SH-SY5Y (cell line): ENCODE measurements at regions not wholly inside any gene's neighbourhood (a gene's known extent, or its start where the extent isn't known, plus 50 kb on each side); places are given as distances from the start of the nearest gene placed in this dataset.

ENCODE experiments used
- GATA2 ChIP-seq: IDR thresholded peaks from 2 replicates; pipeline ENCODE4 v1.6.1; 2011; ENCODE audit warnings: mild to moderate bottlenecking, low read depth, low read length
- GATA3 ChIP-seq: IDR thresholded peaks from 2 replicates; pipeline ENCODE4 v1.6.1; 2011; ENCODE audit warnings: low read depth, mild to moderate bottlenecking, low read length, moderate library complexity

DNA sequence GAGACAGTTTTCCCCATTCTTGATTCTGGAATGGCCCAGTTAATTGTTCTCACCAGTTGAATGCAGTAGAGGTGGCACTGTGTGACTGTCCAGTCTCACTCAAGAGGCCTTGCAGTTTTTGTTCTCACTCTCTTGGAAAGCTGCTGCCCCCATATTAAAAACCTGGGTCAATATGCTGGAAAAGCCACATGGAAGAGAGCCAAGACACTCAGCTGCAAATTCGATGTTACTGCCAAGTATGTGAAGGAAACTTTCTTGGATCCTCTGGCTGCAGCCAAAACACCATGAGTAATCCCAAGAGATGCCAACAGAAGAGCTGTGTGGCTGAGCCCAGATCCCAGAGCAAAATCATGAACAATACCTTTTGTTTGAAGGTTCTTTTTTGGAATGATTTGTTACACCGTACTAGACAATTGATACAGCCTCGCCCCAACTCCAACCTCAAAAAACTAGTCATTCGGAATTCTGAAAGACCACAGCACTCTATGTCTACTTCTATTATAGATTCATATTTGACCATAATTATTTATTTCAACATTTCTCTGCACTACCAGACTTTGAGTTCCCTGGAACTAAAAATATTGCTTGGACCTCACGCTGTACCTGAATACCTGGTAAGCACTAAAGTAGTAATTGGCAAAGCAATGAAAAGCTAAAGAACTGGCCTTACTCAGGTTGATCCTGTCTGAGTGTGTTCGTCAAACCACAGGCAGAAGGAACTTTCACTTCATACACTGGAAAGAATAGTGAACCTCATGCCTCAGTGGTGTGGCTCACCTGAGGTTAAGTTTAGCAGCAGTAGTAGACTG is 378.8 kb downstream of the ETS1 start:
- TF ChIP-seq GATA3 (no peak), GATA2 (no peak)

DNA sequence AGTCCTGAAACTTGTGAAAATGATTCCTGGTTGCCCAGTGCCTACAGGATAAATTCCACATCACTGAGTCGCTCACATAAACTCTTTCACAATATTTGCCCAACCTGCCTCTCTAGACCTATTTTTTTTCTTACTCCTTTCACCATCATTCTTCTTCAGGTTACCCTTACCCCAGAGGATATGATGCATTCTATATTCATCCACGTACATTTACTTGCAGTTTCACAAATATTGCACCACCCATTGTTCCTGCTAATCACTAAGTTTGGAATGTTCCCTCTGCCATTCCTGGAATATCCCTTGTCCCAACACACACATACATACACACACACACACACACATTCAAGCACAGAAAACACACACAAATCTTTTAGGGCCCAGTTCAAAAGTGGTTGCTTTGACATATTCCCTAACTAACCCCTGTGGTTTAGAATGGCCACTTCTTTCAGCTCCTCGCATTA is 379.5 kb downstream of the ETS1 start:
- no peak for TF ChIP-seq GATA3
- no peak for TF ChIP-seq GATA2

DNA sequence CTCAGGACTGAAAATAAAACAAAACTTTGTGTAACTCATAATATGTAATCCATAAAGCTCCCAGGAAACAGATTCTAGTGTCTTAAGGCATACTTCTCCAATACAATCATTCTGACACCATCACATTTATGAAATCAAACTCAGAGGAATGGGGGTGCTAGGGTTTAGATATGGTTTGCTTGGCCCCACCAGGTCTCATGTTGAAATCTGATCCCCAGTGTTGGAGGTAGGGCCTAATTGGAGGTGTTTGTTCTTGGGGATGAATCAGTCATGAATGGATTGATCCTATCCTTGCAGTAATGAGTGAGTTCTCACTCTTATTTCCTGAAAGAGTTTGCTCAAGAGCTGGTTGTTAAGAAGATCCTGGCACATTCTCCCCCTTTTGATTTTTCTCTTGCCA is 380.9 kb downstream of the ETS1 start:
- TF ChIP-seq GATA3 (no peak), GATA2 (no peak)

DNA sequence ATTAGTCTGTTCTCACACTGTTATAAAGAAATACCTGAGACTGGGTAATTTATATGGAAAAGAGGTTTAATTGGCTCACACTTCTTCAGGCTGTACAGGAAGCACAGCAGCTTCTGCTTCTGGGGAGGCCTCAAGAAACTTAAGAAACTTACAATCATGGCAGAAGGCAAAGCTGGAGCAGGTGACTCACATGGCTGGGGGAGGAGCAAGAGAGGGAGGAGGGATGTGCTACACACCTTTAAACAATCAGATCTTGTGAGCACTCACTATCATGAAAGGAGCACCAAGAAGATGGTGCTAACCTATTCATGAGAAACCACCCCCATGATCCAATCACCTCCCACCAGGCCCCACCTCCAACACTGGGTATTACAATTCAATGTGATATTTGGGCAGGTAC is 381.6 kb downstream of the ETS1 start:
- TF ChIP-seq GATA2 (no peak), GATA3 (no peak)

DNA sequence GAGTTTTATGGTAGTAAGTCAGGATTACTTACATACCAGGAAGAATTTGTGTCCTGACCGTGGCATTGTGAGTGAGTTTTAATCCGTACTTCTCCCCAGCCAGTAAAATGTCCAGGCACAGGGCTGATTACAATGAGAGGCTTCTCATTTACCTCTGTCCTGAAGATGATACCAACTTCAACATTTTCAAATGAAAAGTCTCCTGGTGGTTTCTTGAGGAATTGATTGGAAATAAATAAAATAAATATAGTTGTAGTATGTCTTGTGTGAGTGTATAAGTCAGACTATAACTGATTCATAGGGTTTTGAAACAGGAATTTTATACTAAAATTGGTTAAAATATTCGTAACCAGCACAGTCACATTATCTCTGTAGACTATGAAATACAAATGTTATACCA is 382.5 kb downstream of the ETS1 start:
- TF ChIP-seq GATA3: no peak
- TF ChIP-seq GATA2: no peak

DNA sequence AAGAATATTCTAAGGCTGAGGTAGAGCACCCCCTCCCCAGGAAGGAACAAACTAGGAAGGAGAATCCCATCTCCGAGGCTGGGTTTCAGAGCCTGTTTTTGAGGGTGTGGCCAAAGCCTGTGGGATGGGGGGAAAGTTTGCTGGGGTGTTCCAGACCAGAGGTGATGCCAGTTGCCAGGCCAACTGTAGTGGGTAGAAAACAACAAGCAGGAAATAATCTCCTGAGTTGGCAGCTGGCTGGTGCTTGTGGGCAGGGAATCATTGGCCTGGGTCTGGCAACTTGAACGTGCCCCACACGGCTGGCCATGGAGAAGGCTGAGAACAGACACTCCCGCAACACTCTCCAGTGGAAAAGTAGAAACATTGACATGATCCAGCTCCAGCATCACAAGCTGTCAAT is 385.6 kb downstream of the ETS1 start:
- TF ChIP-seq GATA3 (no peak), GATA2 (no peak)

DNA sequence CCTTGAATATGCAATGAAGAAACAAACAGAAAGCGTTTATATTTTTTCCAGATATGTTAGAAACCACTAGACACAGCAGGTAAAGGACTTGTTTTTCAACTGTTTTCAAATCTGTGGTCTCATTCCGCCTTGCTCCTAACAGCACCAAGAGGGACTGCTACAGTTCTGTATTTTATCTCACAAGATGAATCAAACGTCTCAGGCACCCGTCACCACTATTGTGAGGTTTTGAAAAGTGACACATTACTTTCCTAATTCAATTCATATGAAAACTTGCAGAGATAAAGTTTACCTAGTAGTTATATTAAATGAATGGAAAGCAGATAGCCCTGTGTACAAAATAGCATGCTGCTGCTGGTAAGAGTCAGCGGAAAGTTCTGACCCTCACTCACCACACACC is 386.3 kb downstream of the ETS1 start:
- no peak for TF ChIP-seq GATA2
- no peak for TF ChIP-seq GATA3

DNA sequence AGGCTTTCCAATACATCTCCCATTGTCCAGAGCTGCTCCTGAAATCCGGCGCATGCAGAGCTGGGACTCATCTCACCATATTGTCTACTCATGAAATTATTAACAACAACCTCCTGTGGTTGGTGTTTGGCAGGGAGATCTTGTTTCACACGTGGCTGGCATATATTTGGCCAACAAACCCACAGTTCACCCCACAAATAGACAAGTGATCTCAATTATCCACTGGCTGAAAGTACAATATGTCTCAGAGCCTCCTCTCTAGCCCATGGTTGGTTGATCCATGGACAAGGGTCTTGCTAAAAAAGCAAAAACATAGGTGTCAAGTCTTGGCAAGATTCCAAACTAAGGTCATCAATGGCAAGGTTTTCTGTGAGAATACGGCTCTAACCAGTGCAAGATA is 386.9 kb downstream of the ETS1 start:
- TF ChIP-seq GATA2 (no peak), GATA3 (no peak)

DNA sequence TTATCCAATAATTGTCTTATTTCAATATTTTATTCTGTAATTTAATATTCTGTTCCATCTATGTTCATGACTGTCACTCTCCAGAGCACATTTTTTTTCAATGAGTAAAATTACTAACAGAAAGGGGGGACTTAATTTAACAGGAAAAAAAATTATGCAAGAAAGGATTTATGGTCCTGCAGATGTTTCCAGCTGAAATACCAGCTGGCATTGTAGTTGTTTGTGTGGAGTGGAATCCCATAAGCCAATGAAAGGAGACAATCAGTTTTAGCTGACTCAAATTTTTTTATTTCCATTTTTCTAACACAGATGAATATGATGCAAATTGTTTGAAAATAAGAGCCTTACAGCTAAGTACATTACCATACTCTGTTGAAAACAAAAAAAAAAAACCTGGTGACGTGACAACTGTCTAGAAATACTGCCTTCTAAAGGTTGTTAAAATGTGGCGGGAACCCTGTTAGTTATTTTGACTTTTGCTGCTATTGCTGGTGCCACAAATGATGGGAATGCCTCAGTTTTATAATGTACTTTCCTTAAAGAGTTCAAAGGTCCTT is 389.1 kb downstream of the ETS1 start:
- TF ChIP-seq GATA2: no peak
- no peak for TF ChIP-seq GATA3

DNA sequence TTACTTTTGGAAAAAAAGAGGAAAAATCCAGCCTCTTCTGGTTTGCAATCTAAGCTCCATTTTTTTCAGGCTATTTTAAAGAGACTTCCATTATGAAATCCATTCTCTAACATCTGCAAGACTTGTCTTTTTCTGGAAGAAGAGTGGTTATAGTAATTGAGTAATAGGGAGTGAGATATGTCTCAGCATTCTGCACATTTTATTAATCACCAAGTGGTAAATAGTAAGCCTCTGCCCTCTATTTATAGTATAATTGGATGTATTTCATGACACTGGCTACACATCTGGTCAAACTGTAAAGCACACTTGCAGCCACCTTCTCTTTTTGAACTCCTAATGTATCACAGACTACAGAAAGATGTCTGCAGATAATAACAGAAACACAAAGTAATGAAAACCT is 391.1 kb downstream of the ETS1 start:
- TF ChIP-seq GATA3 (peak; percentile 25; the same call in 1 of the 2 replicates), GATA2 (no peak)

DNA sequence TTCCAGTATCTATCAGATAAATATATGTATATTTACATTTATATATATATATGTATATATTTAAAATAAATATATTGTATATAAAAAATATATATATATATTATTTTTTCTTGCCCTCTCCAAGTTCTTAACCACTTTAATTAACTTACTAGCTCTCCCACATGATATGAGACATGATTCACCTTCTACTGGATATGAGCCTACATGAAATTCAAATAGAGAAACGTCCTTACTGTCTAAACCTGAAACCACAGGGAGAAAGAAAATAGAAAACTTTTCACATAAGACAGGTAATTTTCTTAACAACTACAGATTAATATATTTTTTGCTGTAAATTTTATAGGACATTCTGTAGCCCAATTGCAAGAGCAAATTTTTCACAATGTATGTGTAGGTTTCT is 391.6 kb downstream of the ETS1 start:
- TF ChIP-seq GATA2 (no peak), GATA3 (no peak)

DNA sequence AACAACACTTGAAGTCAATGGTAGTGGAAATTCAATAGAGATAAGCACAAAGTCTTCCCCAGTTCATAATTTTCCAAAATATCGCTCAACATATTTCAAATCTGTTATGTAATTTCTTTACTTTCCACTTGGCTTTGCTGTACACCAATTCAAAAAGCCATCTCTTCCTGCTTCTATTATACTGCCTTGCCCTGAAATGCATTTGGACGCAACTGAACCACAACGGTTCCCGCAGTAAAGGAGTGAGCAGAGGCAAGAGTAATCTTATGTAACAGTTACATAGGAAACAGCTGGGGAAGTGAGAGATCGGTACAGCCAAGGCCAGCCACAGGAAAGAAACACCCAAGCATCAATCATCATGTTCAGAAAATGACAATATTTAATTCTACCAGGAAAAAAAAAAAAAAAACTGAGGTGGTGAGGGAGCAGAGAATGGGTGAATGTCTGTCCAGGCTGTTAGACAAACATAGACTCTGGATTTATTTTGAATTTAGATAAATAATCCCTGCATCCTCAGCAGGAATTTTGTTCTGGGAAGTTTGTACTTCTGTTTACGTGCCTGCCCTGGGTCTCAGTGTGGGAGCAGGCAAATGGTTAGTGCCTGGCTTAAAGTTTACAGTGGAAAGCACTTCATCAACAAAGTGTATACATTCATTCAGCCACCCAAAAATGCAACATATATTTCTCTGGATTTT is 392.2 kb downstream of the ETS1 start:
- TF ChIP-seq GATA2 (no peak), GATA3 (no peak)

DNA sequence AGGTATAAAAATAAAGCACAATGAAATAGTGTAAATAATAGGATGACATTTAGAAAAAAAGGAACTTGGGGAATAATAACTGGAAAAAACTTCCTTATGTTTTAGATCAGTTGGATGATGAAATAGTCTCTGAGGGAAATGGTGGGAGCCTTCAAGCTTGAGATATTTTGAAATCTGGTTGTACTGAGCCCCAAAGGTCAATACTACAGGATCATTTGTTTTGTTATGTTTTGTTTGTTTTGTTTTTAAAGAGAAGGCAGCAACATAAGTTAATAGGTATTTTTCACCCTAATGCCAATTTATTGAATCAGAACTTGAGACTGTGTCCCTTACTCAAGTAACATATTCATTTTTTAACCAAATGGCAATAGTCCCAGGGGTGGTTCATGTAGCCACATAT is 393.1 kb downstream of the ETS1 start:
- TF ChIP-seq GATA3 (no peak), GATA2 (no peak)

DNA sequence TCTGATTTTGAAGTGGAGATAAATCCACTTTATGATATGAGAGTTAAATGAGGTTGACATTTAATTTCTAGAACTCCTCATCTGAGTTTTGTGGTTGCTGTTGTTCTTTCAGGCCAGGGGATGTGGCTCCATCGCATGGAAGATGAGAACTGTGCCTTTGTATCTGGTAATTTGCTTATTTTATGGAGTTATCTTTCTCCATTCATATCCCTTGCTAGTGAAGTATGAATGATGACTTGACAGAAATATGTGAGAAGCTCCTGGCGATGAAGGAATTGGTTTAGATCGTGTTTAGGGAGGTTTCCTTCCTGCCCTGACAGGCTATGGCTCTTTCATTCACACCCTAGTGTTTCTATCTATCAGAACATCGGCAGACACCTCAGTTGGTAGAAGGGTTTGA is 393.7 kb downstream of the ETS1 start:
- no peak for TF ChIP-seq GATA2
- TF ChIP-seq GATA3: no peak

DNA sequence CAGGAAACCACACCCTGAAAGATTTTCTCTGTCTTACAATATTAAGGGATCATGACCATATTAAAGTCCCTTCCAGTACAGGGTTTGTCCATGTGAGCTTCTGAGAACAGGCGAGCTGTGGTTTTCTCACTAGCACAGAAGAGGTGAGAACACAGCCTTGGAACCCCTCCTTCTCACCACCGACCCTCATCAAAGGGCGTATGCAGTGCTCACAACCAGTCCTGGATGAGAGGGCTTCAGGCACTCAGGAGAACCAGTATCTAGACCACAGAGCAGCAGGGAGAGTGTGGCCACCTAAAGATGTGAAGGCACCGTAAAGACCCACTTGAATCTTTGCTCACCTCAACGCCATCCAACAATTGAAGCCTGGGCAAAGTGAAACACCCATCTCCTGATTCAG is 397.0 kb downstream of the ETS1 start:
- no peak for TF ChIP-seq GATA3
